Stimulated activated CD8-positive, alpha-beta memory T cell treated with anti-CD3 and anti-CD28 coated beads, Interleukin-7, amount 100 ng/mL, for 1 hour (primary cell): ENCODE measurements at regions not wholly inside any gene's neighbourhood (a gene's known extent, or its start where the extent isn't known, plus 50 kb on each side); places are given as distances from the start of the nearest gene placed in this dataset.
"Not testable (repeated sequence)": the region's sequence is repeated elsewhere in the genome, so short reads cannot be mapped to it uniquely, and the experiment has no call there.

Experiments used
- DNase-seq, 2 donors: peaks; one replicate each; pipeline ENCODE4 v3.0.0-alpha.2; 2020; ENCODE audit warnings: low read depth in 2 of 2

DNA sequence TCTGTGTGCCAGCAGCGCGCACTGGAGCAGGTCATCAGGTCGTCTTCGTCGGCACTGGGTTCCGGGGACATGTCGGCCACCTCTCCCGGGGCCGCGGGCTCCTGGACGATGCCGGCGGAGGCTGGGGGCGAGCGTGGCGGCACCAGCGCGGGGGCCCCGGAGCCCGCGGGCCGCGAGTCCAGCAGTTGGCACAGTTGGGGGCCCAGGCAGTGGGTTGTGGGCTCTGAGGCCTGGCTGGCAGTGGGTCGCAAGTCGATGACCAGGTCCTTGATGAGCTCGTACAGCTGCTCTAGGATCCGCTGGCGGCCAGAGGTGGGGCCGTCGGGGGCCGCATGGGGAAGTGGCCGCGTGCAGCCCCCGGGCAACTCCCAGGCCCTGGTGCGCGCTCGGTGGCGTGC, 300.5 kb downstream of the CCDC74A start:
- no peak for DNase-seq

DNA sequence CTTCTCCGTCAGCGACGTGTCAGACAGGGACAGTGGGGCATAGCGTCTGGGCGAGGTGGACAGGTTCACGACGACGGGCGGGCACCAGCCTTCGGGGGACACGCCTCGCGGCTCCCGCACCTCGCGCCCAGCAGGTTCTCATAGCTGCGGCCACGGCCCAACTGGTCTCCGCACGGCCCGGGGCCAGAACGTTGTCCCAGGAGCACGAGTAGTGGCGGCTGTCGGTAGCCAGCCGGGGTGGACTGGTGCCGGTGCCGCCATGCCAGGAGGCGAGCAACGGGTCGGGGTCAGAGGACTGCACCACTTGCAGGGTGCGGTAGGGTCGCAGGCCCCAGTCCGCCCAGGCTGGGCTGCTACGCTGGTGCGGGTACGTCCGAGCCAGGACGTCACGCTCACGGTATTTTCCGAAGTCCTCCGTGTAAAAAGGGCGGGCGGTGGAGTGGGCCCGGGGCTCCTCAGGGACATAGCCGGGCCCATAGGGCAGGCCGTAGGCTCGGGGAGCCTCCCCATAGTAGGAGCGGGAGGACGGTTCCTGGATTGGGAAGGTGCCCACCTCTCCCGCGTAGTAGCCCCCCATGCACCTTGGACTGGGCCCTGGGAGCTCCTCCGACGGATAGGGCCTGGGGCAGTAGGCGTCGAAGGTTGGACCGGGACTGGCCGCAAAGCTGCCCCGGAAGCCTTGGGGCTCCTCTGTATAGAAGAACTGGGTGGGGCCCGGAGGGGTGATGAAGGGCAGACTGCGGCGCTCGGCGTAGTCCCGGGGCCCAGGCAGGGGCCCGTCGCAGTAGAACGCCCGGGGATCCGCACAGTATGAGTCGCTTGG, 301.2 kb downstream of the CCDC74A start:
- not testable (repeated sequence) for DNase-seq

DNA sequence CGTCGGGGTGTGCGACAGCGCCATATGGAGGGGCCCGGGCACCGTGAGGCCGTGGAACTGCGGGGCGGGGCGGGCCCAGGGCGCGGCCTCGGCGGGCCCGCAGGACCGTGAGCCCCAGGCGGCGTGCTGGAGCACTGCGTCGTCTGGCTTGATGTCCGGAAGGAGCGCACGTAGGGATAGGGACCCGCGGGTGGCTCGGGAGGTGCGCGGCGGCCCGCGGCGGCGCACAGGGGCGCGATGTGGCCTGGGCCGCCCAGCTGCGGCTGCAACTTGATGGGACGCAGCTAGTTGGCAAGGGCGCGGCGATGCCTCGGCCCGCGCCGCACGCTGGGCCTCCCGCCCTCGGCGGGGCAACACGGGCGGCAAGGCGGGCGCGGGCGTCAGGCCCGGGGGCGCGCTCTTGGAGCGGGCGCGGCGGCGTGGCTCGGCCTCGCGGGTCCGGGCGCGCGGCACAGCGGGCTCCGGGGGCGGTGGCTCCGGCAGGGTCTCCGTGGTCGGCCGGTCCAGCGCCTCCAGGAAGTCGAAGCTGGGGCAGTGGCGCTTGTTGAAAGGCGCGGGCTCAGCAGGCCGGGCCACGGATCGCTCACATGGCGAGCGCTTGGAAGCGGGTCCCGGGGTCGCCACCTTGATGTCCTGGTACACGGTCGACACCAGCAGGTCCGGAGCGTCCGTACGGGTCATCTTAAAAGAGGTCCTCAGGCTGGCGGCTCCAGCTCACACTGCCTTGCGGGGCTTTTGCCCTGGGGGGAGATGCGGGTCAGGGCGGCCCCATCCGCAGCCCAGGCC, 302.0 kb downstream of the CCDC74A start:
- DNase-seq, result not testable (repeated sequence)

DNA sequence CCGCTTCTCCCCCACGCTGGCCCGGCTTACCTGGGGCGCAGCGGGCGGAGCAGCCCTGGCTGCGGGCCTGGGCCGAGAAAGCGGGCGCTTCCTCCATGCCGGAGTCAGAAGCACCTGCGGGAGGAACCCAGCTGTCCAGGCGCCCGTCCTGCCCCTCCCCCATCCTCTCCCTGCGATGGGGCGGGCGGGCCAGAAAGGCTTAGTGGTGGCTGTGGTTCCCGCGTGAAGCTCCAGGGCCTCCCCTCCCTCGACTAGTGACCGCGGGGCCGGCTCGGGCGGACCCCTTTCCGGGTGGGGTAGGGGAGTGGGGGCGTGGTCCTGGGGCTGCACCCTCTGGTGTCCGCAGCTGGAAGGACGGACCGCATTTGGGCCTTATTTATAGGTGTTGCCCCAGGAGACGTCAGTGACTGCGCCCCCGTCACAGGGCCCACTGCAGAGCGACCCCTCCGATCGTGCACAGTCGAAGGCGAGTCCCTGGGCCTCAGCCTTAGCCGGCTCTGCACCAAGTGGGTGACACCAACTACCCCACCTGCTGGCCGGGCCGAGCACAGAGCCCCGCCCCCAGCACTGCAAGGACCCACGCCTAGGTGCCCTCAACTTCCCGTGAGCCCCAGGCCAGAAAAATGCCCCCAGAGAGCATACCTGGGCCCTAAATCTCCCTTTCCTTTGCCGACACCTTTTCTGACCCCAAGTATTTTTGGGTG, 302.7 kb downstream of the CCDC74A start:
- DNase-seq, result not testable (repeated sequence)

DNA sequence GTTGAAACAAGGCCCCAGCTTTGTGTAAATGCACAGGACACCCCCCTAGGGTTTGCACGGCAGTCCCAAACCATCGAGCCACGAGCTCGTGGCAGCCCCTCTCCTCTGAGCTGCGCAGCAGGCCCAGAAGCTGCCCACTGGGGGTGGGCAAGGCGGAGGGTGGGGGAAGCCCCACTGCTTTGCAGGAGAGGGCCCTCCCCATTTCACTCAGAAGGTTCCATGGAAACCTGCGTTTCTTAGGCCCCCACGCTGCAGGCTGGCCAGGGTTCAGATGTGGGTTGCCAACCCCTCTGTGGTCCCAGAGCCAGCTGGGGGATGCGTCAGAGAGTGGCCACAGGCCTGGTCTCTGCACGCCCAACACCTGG, 303.2 kb downstream of the CCDC74A start:
- not testable (repeated sequence) for DNase-seq

DNA sequence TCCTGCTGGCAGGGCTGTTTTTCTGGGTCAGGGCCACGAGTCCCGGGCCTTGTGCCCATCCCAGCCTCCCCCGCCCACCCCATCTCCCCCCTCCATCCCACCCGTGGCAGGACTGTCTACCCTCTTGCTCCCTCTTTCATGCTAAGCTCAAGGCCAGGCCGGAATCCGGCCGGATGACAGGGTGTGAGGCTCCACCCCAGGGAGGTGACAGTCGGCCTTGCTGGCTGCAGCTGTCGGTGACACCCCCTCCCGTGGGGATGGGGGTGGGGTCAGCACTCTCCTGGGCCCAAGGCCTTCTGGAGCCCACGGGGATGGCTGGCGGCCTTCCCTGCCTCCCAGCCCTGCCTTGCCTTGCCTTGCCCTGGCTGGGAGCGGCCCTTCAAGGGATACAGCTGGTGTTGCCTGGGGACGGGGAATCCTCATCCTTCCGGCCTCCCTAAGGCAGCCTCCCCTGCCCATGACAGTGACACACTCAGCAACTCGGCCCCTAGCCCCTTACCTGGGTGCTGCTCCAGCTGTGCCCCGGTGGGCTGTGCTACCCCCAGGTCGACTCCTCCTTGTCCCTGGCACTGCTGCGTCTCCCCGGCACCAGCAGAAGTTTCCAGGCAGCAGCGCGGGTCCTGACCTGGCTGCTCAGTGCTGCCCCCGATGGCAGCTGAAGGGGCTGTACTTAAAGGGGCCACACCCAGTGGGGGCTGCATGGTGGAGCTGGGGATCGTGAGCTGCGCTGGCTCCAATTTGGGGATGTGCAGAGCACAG, 303.9 kb downstream of the CCDC74A start:
- not testable (repeated sequence) for DNase-seq

DNA sequence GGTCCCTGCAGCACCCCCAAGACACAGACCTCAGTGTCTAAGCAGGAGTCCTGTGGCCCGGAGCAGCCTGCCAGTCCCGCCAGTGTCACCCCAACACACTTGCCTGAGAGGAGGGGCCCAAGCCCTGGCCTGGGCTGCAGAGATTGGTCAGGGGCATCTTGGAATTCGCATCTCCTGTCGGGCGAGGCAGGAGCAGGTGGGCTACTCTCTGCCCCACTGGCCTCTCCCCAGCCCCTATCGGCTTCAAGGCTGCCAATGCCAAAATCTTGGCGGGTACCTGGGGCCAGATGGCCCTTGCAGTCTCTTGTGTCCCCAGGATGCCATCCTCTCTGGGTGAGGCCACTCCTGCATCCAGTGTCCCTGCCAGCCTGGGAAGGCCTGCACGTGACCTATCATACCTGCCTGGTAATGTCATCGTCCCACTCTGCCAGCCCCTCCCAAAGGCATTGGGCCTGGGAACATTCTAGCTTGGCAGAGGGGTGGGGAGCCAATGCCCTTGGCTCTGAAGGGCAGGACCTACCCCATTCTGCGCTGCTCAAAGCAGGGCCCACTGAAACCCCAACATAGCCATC, 304.6 kb downstream of the CCDC74A start:
- DNase-seq, result not testable (repeated sequence)

DNA sequence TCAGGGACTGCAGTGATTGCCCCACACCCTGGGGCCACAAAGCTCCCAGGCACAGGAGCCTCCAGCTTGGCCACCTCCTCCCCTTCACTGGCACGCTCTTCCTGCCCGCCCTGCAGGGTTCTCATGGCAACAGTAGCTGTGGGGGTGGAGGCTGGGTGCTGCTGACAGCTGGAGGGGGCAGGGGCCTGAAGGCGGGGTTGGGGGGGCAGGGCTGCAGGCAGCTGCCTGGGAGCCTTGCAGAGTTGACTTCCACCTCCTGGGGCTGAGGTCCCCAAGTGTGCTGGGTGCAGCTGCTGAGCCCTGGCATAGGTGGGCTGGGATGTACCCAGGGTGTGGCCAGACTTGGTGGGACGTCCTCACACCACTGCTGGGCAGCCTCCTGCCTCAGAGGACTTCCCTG, 305.2 kb downstream of the CCDC74A start:
- DNase-seq, result not testable (repeated sequence)

DNA sequence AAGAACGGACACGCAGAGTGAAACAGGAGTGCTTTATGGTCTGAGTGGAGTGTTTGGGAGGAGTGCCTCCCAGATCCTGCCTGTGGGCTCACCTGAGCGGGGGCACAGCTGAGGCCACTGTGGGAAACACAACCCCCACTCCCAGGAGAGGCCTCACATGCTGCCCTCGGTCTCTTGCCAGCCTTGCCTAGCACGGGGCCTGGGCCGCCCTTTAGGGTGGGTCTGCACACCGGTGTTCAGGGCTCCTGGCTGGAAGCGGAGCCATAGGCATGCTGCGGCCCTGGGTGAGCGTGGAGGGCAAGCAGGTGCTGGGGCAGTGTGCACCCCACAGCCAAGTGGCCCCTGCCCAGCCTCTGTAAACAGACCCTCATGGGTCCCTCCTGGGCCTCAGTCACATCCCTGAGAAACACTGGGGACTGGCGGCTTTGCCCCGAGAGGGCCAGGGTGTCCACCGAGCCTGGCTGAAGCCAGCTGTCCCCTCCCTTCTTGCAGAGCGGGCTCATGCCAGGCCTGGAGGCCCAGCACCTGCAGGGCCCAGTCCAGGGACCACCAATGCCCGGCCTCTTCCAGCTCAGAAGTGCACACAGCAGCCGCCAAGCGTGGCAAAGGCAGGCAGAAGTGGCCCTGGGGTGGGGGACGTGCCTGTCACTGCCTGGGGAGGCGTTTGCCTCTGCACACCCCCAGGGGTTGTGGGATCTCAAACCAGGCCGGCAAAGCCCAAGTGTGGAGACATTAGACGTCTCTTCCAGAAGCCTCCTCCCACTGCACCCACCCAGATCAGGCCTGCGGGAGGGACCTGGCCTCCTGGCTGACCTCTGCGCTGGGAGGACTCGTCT, 305.9 kb downstream of the CCDC74A start:
- DNase-seq, result not testable (repeated sequence)

DNA sequence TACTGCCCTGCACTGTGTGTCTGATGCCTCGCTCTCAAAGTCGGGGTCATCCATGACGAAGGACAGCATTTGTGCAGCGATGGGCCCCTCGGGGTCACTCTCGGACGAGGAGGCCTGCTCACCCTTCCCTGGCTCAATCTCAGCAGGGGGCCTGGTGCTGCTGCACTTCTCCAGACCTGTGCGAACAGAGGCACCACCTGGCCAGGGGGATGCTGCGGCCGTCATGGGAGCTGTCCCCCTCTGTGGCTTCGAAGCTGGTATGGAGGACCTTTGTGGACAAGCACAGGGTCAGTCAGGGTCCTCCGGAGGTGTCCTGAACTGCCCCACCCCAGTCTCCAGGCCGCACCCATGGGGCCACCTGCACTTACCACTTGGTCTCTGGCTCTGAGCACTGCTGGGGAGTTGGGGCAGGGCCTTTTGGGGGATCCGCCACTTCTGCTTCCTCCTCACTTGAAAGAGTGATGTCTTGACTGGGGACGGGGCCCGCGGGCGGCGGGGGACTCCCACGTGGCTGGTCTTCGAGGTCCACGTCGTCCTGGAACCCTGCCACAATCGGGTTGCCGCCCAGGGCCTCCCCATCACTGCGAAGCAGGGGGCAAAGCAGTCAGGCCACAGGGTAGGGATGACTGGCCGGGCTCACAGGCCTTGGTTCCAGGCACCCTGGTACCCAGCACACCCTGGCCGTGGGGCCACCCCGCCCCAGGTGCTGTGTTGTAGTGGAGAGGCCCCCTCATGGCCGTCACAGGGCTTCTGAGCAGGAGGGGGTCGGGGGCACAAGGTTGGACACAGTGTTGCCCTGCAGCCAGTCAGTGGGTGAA, 306.7 kb downstream of the CCDC74A start:
- not testable (repeated sequence) for DNase-seq

DNA sequence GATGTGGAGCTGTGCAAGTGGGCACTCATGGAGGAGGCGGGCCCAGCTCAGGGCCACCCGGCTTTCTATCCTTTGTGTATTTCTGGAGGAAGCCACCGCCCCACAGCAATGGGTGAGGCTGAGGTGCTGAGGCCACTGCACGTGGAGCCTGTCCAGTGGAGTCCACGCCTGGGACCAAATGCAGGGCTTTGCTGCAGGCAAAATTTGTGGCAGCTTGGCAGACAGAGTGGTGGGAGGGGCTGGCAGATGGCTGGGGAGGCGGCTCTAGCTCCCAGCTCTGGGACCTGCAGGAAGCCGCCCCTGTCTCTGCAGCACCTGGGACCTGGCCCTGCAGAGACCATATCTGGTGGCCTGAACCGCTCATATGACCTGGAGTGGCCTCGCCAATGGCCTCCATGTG, 307.3 kb downstream of the CCDC74A start:
- not testable (repeated sequence) for DNase-seq

DNA sequence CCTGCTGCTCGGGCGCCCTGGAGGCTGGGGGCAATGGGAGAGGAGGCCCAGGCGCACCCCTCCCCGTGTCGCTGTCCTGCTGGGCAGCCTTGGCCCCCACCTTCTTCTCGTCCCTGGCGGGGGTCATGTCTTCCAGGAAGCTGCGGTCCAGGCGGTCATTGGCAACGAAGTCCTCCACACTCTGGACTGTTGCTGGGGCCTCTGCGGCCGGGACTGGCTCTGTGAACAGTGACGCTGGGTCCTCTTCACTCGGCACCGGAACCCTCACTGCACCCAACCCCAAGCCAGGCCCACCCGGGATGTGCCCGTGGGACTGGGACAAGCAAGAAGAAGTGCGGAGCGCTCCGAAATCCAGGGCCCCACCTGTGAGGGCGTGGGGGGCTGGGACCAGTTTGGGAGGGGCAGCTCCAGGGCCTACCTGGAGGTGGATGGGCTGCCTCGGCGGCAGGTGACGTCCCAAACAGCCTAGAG, 308.0 kb downstream of the CCDC74A start:
- DNase-seq, result no peak

DNA sequence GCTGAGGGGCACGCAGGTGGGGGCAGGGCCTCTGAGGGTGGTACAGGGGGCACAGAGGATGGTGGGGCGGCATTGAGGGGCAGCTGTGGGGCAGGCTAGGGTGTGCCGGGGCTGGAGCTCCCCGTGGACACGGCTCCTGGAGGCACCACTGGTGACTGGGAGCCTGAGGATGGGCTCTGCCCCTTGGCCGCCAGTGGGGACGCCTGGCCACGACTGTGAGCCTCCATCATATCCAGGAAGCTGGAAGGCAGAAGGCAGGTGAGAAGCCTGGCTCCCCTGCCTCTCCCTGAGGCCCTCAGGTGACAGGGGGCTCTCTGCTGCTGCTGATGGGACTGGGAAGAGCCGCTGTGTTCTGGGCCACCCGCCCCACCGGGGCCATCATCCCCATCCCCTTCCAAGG, 308.4 kb downstream of the CCDC74A start:
- not testable (repeated sequence) for DNase-seq

DNA sequence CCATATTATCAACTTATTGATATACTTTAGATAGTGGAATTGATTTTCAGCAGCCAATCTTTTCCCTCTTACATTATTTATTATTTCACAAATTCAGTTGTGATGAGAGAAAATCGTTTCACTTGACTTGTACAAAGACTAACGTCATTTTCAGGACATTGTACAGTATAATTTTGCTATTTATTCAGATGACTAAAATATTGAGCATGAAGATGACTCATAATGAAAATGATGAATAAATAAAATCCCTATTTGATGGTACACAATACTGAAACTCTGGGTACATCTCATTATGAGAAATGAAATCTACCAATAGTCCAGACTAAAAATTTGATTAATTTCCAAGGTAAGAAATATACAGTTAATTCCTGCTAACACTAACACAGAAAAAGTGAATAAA, 316.4 kb downstream of the CCDC74A start:
- not testable (repeated sequence) for DNase-seq

DNA sequence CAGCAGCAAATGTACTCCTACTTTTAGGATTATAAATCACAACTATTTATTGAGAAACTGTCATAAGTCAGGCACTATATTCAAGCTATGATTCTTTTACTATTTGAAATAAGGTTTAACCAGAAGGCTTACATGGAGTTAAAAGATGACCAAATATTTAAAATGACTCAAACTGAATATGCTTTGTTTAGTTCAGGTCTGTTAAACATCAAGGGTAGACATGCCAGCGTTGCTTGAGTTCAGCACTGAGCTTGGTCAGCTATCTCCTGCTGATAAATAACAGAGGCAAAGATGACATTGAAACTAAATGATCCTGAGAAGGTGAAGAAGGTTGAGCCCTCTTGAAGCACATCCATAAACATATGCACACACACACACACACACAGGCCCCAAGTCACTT, 305.6 kb downstream of the ANKRD30BL start:
- not testable (repeated sequence) for DNase-seq

DNA sequence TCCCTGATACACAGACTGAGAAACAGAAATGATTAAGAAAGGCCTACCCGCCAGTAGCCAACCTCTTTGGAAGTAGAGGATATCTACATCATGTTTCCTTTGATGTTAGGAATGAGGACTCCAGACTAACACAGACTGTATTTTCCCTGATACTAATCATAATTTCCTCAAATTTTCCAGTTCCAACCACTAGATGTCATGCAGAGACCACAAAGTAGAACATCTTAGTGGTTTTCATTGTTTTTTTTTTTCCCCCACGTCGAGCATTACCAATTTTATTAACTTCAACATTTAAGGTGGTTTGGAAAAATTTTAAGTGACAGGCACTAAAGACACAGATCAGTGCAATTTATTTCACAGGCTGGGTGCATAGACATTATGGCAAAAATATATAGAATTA, 303.6 kb downstream of the ANKRD30BL start:
- not testable (repeated sequence) for DNase-seq
